Neural progenitor cell (in vitro differentiated cells): ENCODE measurements at regions not wholly inside any gene's neighbourhood (a gene's known extent, or its start where the extent isn't known, plus 50 kb on each side); places are given as distances from the start of the nearest gene placed in this dataset.
A peak's percentile ranks its signal among the peaks of the same experiment; 100 is the strongest.

Experiments
- DNase-seq: peaks from one replicate; pipeline ENCODE4 v3.0.0-alpha.2; 2016; ENCODE audit warnings: low spot score
- H2AFZ ChIP-seq: fragments of 200-600 bp; sonication (generic); replicated peaks from 2 replicates; pipeline ENCODE4 v1.6.1; 2016; ENCODE audit warnings: antibody characterized with exemption
- H3F3A ChIP-seq: fragments of 200-600 bp; sonication (generic); 2 replicates; pipeline ENCODE4 v1.6.1; 2016; ENCODE audit warnings: antibody characterized with exemption, low read depth
- H3K27ac ChIP-seq: fragments of 200-600 bp; sonication (generic); 2 replicates; pipeline ENCODE4 v1.5.1; 2016; ENCODE audit warnings: mild to moderate bottlenecking
- H3K27me3 ChIP-seq: fragments of 200-600 bp; sonication (generic); 2 replicates; pipeline ENCODE4 v1.6.1; 2016; ENCODE audit warnings: mild to moderate bottlenecking, moderate library complexity
- H3K36me3 ChIP-seq: fragments of 200-600 bp; sonication (generic); 2 replicates; pipeline ENCODE4 v1.5.1; 2016
- H3K4me1 ChIP-seq: fragments of 200-600 bp; sonication (generic); 2 replicates; pipeline ENCODE4 v1.6.1; 2016; ENCODE audit warnings: mixed run types
- H3K4me2 ChIP-seq: fragments of 200-600 bp; sonication (generic); 2 replicates; pipeline ENCODE4 v1.6.1; 2016
- H3K4me3 ChIP-seq: fragments of 200-600 bp; sonication (generic); 2 replicates; pipeline ENCODE4 v1.5.1; 2016
- H3K79me2 ChIP-seq: fragments of 200-600 bp; sonication (generic); 2 replicates; pipeline ENCODE4 v1.6.1; 2016; ENCODE audit warnings: low read depth
- H3K9ac ChIP-seq: fragments of 200-600 bp; sonication (generic); 2 replicates; pipeline ENCODE4 v1.6.1; 2016
- H3K9me3 ChIP-seq: fragments of 200-600 bp; sonication (generic); 2 replicates; pipeline ENCODE4 v1.5.1; 2016; ENCODE audit warnings: low read depth
- H4K20me1 ChIP-seq: fragments of 200-600 bp; sonication (generic); 2 replicates; pipeline ENCODE4 v1.6.1; 2016; ENCODE audit warnings: low read depth
- H3K27ac Mint-ChIP-seq: 3 replicates; pipeline ENCODE4 v1.8.0; 2021; ENCODE audit warnings: mixed read lengths
- H3K27me3 Mint-ChIP-seq: 2 replicates; pipeline ENCODE4 v1.8.0; 2022; ENCODE audit warnings: low read depth, mild to moderate bottlenecking, inconsistent platforms, moderate library complexity, mixed read lengths; ENCODE audit not compliant: insufficient read depth
- H3K36me3 Mint-ChIP-seq: 3 replicates; pipeline ENCODE4 v1.8.0; 2021; ENCODE audit warnings: mixed read lengths
- H3K4me1 Mint-ChIP-seq: 3 replicates; pipeline ENCODE4 v1.8.0; 2021; ENCODE audit warnings: mixed read lengths
- H3K4me3 Mint-ChIP-seq: 3 replicates; pipeline ENCODE4 v1.8.0; 2021; ENCODE audit warnings: mild to moderate bottlenecking, moderate library complexity, mixed read lengths
- H3K9me3 Mint-ChIP-seq: 3 replicates; pipeline ENCODE4 v1.8.0; 2020; ENCODE audit warnings: mixed read lengths
- EZH2 ChIP-seq: fragments of 200-600 bp; sonication (generic); IDR thresholded peaks from 2 replicates; pipeline ENCODE4 v1.6.1; 2017; ENCODE audit warnings: antibody characterized with exemption, mild to moderate bottlenecking, moderate library complexity
- EZH2phosphoT487 ChIP-seq: fragments of 200-600 bp; sonication (generic); IDR thresholded peaks from 2 replicates; pipeline ENCODE4 v1.6.1; 2017; ENCODE audit warnings: antibody characterized with exemption
- TF ChIP-seq, protein P1 (sequence below): fragments of 200-600 bp; sonication (generic); IDR thresholded peaks from 2 replicates; pipeline ENCODE4 v1.5.1; 2017; ENCODE audit warnings: antibody characterized with exemption, mild to moderate bottlenecking

DNA sequence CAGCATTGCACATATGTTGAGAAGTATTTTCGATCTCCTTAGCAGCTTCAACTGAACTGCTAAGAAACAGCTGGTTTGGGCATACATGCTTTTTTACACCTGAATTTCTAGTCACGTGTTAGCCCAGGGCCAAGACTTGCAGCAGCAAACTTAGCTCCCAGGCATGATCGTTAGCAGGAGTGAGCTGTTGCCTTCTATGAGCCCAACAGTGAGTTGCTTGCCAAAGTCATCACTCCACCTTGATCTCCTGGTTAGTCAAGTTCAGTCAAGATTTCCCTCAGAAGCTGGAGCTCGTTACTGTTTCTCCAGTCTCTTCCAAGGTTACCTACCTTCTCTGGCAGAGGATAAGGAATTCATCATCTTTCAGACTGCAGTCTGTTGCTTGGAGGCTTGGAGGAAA lies 100.4 kb upstream of the SEMA6D start:
- Histone ChIP-seq H4K20me1 (no peaks in the 10 kb centered on the region), H3K79me2 (no peaks in the 10 kb centered on the region)

DNA sequence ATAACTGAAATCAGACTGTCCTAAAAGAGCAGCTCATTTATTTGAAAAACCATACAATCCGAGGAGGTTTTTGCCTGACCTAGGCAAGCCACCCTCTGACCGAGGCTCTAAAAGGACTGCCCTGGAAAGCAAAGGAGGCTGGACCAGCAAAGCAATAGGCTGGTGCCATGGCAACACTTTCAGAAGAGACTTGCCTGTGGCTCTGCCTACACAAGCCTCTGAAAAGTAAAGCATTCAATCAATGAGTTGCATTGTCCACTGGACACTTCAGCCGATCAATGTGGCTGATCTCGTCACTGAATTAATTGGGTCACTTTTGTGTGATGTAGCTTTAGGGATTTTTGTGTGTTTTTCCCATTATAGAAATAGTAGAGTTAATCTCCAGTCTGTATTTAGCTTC lies 99.1 kb upstream of the SEMA6D start:
- Mint-ChIP-seq H3K36me3 (no peaks in the 10 kb centered on the region), H3K4me3 (no peak overlapping the region), H3K9me3 (no peaks in the 10 kb centered on the region), H3K4me1 (peaks cover 63% of the 10 kb centered on the region), H3K27ac (peak overlapping the region; percentile 84), H3K27me3 (no peaks in the 10 kb centered on the region)
- Histone ChIP-seq H3K4me1 (peaks cover 46% of the 10 kb centered on the region), H2AFZ (no peak overlapping the region), H3K79me2 (no peaks in the 10 kb centered on the region), H3K9me3 (no peaks in the 10 kb centered on the region), H3K4me2 (peak overlapping the region; percentile 64), H3F3A (peaks cover 35% of the 10 kb centered on the region), H3K9ac (no peak overlapping the region), H4K20me1 (no peaks in the 10 kb centered on the region), H3K27me3 (no peaks in the 10 kb centered on the region), H3K4me3 (no peak overlapping the region), H3K27ac (peak overlapping the region; percentile 6), H3K36me3 (no peaks in the 10 kb centered on the region)
- no peak for TF ChIP-seq EZH2phosphoT487
- TF ChIP-seq, protein P1, sequence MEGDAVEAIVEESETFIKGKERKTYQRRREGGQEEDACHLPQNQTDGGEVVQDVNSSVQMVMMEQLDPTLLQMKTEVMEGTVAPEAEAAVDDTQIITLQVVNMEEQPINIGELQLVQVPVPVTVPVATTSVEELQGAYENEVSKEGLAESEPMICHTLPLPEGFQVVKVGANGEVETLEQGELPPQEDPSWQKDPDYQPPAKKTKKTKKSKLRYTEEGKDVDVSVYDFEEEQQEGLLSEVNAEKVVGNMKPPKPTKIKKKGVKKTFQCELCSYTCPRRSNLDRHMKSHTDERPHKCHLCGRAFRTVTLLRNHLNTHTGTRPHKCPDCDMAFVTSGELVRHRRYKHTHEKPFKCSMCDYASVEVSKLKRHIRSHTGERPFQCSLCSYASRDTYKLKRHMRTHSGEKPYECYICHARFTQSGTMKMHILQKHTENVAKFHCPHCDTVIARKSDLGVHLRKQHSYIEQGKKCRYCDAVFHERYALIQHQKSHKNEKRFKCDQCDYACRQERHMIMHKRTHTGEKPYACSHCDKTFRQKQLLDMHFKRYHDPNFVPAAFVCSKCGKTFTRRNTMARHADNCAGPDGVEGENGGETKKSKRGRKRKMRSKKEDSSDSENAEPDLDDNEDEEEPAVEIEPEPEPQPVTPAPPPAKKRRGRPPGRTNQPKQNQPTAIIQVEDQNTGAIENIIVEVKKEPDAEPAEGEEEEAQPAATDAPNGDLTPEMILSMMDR = no peak
- DNase-seq = peak; percentile 84

More for the DNA sequence above, 100.4 kb upstream of the SEMA6D start:
- Histone ChIP-seq H3K27ac (no peak overlapping the region), H2AFZ (no peak overlapping the region), H3K27me3 (no peaks in the 10 kb centered on the region), H3K9me3 (no peaks in the 10 kb centered on the region), H3F3A (peaks cover 35% of the 10 kb centered on the region), H3K36me3 (no peaks in the 10 kb centered on the region), H3K4me2 (no peak overlapping the region), H3K9ac (no peak overlapping the region), H3K4me3 (no peak overlapping the region), H3K4me1 (peaks cover 51% of the 10 kb centered on the region)
- no peak for TF ChIP-seq EZH2phosphoT487
- TF ChIP-seq, protein P1 = no peak
- no peak for TF ChIP-seq EZH2
- H3K36me3 Mint-ChIP-seq = no peaks in the 10 kb centered on the region
- DNase-seq = no peak
- H3K27me3 Mint-ChIP-seq = no peaks in the 10 kb centered on the region
- H3K27ac Mint-ChIP-seq = peak overlapping the region; percentile 21
- H3K4me3 Mint-ChIP-seq = no peak overlapping the region
- H3K4me1 Mint-ChIP-seq = peaks cover 54% of the 10 kb centered on the region
- H3K9me3 Mint-ChIP-seq = no peaks in the 10 kb centered on the region

DNA sequence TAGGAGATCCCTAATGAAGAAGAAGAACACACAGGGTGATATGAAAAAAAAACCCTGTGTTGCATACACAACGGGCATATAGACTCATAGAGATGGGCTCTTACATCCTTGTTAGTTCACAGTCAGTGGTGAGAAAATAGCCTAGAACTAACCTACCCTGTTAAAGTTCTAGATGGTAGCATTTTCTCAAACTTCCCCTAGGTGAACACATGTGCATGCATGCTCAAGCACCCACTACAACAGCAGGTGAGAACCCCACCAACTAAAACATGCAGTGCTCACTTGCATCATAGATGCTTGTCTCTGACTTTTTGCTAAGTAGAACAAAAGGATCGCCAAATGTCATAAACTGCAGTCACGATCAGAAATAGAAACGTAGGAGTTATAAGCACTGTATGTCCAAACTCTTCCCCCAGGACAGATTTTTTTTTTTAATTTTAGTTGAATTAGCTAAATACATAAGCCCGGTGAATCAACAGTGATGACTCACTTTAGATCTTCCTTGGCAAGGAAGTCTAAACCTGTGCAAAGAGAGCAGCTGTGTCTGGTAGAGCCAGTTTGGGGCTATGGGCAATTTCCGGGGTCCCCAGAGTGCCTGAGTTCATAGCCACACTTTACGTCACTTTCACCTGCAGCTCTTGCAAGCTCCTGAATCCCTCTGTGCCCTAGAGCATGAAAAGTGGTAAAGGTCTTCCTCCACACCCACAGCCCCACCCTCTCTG lies 96.2 kb upstream of the SEMA6D start:
- H3K36me3 ChIP-seq = no peaks in the 10 kb centered on the region
- Mint-ChIP-seq H3K36me3 (no peaks in the 10 kb centered on the region), H3K27me3 (no peaks in the 10 kb centered on the region), H3K27ac (no peak overlapping the region), H3K9me3 (no peaks in the 10 kb centered on the region), H3K4me3 (no peak overlapping the region), H3K4me1 (peaks cover 54% of the 10 kb centered on the region)
- H3K79me2 ChIP-seq = no peaks in the 10 kb centered on the region
- H3K9ac ChIP-seq = no peak overlapping the region
- no peaks in the 10 kb centered on the region for H3K27me3 ChIP-seq
- no peak overlapping the region for H3K4me2 ChIP-seq
- DNase-seq = no peak
- H3K9me3 ChIP-seq = no peaks in the 10 kb centered on the region
- H3K4me3 ChIP-seq = no peak overlapping the region
- TF ChIP-seq, protein P1 = no peak
- no peak for TF ChIP-seq EZH2
- TF ChIP-seq EZH2phosphoT487 = no peak
- no peaks in the 10 kb centered on the region for H4K20me1 ChIP-seq
- H3F3A ChIP-seq = peaks cover 25% of the 10 kb centered on the region
- H3K27ac ChIP-seq = no peak overlapping the region
- peaks cover 31% of the 10 kb centered on the region for H3K4me1 ChIP-seq
- no peak overlapping the region for H2AFZ ChIP-seq
